IMR-90 (cell line): ENCODE measurements at regions not wholly inside any gene's neighbourhood (a gene's known extent, or its start where the extent isn't known, plus 50 kb on each side); places are given as distances from the start of the nearest gene placed in this dataset.

Source experiments
- ATAC-seq: fragments of 200-7000 bp; cut with Tn5 transposase; 2 replicates; pipeline ENCODE4 v1.9.1; 2020; ENCODE audit warnings: low read depth, mild to moderate bottlenecking, moderate library complexity
- BruUV-seq: library from RNA; stranded (reverse); fragments of 400-500 nt; replicated peaks from 2 replicates; lab custom pipeline; 2021; lab: Mats Ljungman, UMichigan
- CTCF ChIA-PET: fragments of 300-600 bp; formaldehyde crosslinking; extraction: SDS; loops from one replicate; lab custom pipeline; 2021; ENCODE audit warnings: antibody characterized with exemption; lab: Yijun Ruan, JAX
- POLR2A ChIA-PET: fragments of 300-600 bp; sonication (Branson Sonifier 250); formaldehyde crosslinking; loops from one replicate; lab custom pipeline; 2022; ENCODE audit warnings: antibody characterized with exemption; ENCODE audit not compliant: unreplicated experiment; lab: Charles Lee
- DNase-seq: peaks from one replicate; pipeline ENCODE4 v3.0.0; 2013
- H2AFZ ChIP-seq: replicated peaks from 2 replicates; pipeline ENCODE3; 2013; ENCODE audit warnings: low read length, mild to moderate bottlenecking; ENCODE audit not compliant: poor library complexity
- H2AK5ac ChIP-seq: 2 replicates; pipeline ENCODE4 v1.6.1; 2013; ENCODE audit warnings: low read depth, low read length, inconsistent platforms
- H2AK9ac ChIP-seq: replicated peaks from 2 replicates; pipeline ENCODE3; 2013; ENCODE audit warnings: mild to moderate bottlenecking, low read depth, low read length, moderate library complexity; ENCODE audit not compliant: poor library complexity
- H2BK120ac ChIP-seq: 2 replicates; pipeline ENCODE4 v1.6.1; 2013; ENCODE audit warnings: low read depth, low read length, inconsistent platforms
- H2BK15ac ChIP-seq: 3 replicates; pipeline ENCODE4 v1.6.1; 2013; ENCODE audit warnings: low read depth, low read length, inconsistent platforms
- H2BK20ac ChIP-seq: 2 replicates; pipeline ENCODE4 v1.6.1; 2013; ENCODE audit warnings: low read depth, mild to moderate bottlenecking, inconsistent platforms, low read length, moderate library complexity
- H2BK5ac ChIP-seq: 2 replicates; pipeline ENCODE4 v1.6.1; 2013; ENCODE audit warnings: mild to moderate bottlenecking, low read depth, low read length, inconsistent platforms; ENCODE audit not compliant: poor library complexity, severe bottlenecking
- H3K14ac ChIP-seq: replicated peaks from 2 replicates; pipeline ENCODE4 v1.6.1; 2013; ENCODE audit warnings: low read depth, low read length, inconsistent platforms
- H3K18ac ChIP-seq: 2 replicates; pipeline ENCODE4 v1.6.1; 2013; ENCODE audit warnings: low read depth, low read length, control low read depth
- H3K23ac ChIP-seq: 2 replicates; pipeline ENCODE4 v1.6.1; 2013; ENCODE audit warnings: low read depth, low read length, inconsistent platforms
- H3K27ac ChIP-seq: 2 replicates; pipeline ENCODE4 v1.5.1; 2013; ENCODE audit warnings: mild to moderate bottlenecking, control low read depth, low read length; ENCODE audit not compliant: insufficient read depth
- H3K27me3 ChIP-seq: 2 replicates; pipeline ENCODE4 v1.6.1; 2013; ENCODE audit warnings: low read length; ENCODE audit not compliant: control insufficient read depth, insufficient read depth
- H3K36me3 ChIP-seq: 2 replicates; pipeline ENCODE4 v1.6.1; 2013; ENCODE audit warnings: low read length, mixed read lengths; ENCODE audit not compliant: control insufficient read depth, insufficient read depth
- H3K4ac ChIP-seq: 2 replicates; pipeline ENCODE4 v1.6.1; 2013; ENCODE audit warnings: low read depth, low read length, inconsistent platforms
- H3K4me1 ChIP-seq: 2 replicates; pipeline ENCODE4 v1.6.1; 2013; ENCODE audit warnings: low read length, mixed read lengths; ENCODE audit not compliant: control insufficient read depth, insufficient read depth
- H3K4me2 ChIP-seq: 2 replicates; pipeline ENCODE4 v1.6.1; 2013; ENCODE audit warnings: low read depth, mild to moderate bottlenecking, control low read depth, low read length, moderate library complexity
- H3K4me3 ChIP-seq: 2 replicates; pipeline ENCODE4 v1.5.1; 2013; ENCODE audit warnings: low read depth, mild to moderate bottlenecking, control low read depth, low read length, moderate library complexity; ENCODE audit not compliant: insufficient read depth
- H3K56ac ChIP-seq: 2 replicates; pipeline ENCODE4 v1.6.1; 2013; ENCODE audit warnings: low read length, inconsistent platforms; ENCODE audit not compliant: insufficient read depth; ENCODE audit errors: extremely low read depth
- H3K79me1 ChIP-seq, 2 experiments: 2 replicates each; pipeline ENCODE4 v1.6.1; 2013; ENCODE audit warnings: low read length in 2 of 2, inconsistent platforms in 1 of 2, low read depth in 1 of 2
- H3K9ac ChIP-seq: 2 replicates; pipeline ENCODE4 v1.6.1; 2013; ENCODE audit warnings: low read depth, low read length, control low read depth
- H3K9me1 ChIP-seq: 2 replicates; pipeline ENCODE4 v1.6.1; 2013; ENCODE audit warnings: low read length, inconsistent platforms; ENCODE audit not compliant: insufficient read depth
- H3K9me3 ChIP-seq: 2 replicates; pipeline ENCODE4 v1.6.1; 2013; ENCODE audit warnings: low read length; ENCODE audit not compliant: control insufficient read depth, insufficient read depth
- H4K20me1 ChIP-seq: 2 replicates; pipeline ENCODE4 v1.6.1; 2013; ENCODE audit warnings: low read length, inconsistent platforms; ENCODE audit not compliant: insufficient read depth
- H4K5ac ChIP-seq: 2 replicates; pipeline ENCODE4 v1.6.1; 2013; ENCODE audit warnings: mild to moderate bottlenecking, low read depth, low read length, control low read depth
- H4K8ac ChIP-seq, 2 experiments: 2 replicates each; pipeline ENCODE4 v1.6.1; 2013; ENCODE audit warnings: low read depth in 2 of 2, low read length in 2 of 2, control low read depth in 1 of 2, inconsistent platforms in 1 of 2
- H4K91ac ChIP-seq: 2 replicates; pipeline ENCODE4 v1.6.1; 2013; ENCODE audit warnings: low read depth, low read length, inconsistent platforms; ENCODE audit not compliant: insufficient read depth
- BHLHE40 ChIP-seq: fragments of 150-350 bp; IDR thresholded peaks from 2 replicates; pipeline ENCODE4 v1.6.1; 2016; ENCODE audit warnings: mild to moderate bottlenecking, low read depth, low read length
- CEBPB ChIP-seq: IDR thresholded peaks from 2 replicates; pipeline ENCODE4 v1.6.1; 2012; ENCODE audit warnings: low read depth, low read length, improper control_type of control experiment
- CHD1 ChIP-seq: IDR thresholded peaks from 2 replicates; pipeline ENCODE4 v1.6.1; 2012; ENCODE audit warnings: low read depth, low read length, improper control_type of control experiment
- FOS ChIP-seq: fragments of 150-350 bp; IDR thresholded peaks from 2 replicates; pipeline ENCODE4 v1.6.1; 2016; ENCODE audit warnings: low read depth, low read length
- MAFK ChIP-seq: IDR thresholded peaks from 2 replicates; pipeline ENCODE4 v1.6.1; 2012; ENCODE audit warnings: low read depth, low read length, improper control_type of control experiment
- MAZ ChIP-seq: IDR thresholded peaks from 2 replicates; pipeline ENCODE4 v1.6.1; 2012; ENCODE audit warnings: low read depth, mild to moderate bottlenecking, low read length, improper control_type of control experiment, moderate library complexity, borderline replicate concordance
- MXI1 ChIP-seq: IDR thresholded peaks from 2 replicates; pipeline ENCODE4 v1.6.1; 2012; ENCODE audit warnings: low read depth, mild to moderate bottlenecking, low read length, moderate library complexity, borderline replicate concordance
- NFE2L2 ChIP-seq: fragments of 150-350 bp; IDR thresholded peaks from 2 replicates; pipeline ENCODE4 v1.6.1; 2016; ENCODE audit warnings: low read depth, mild to moderate bottlenecking, low read length
- RAD21 ChIP-seq: IDR thresholded peaks from 2 replicates; pipeline ENCODE4 v1.6.1; 2012; ENCODE audit warnings: low read length, improper control_type of control experiment
- RCOR1 ChIP-seq: IDR thresholded peaks from 2 replicates; pipeline ENCODE4 v1.6.1; 2012; ENCODE audit warnings: mild to moderate bottlenecking, low read length, improper control_type of control experiment; ENCODE audit not compliant: insufficient replicate concordance
- SMC3 ChIP-seq: fragments of 150-350 bp; IDR thresholded peaks from 2 replicates; pipeline ENCODE4 v1.6.1; 2016; ENCODE audit warnings: low read depth, mild to moderate bottlenecking, antibody characterized with exemption, low read length, moderate library complexity
- USF2 ChIP-seq: fragments of 150-350 bp; IDR thresholded peaks from 2 replicates; pipeline ENCODE4 v1.6.1; 2017; ENCODE audit warnings: mild to moderate bottlenecking, antibody characterized with exemption, low read length, low read depth
- WGBS, 2 experiments: methylation state at CpG; one replicate each; pipeline versions ENCODE4 v1.1.5 to v1.1.7; 2013; ENCODE audit warnings: missing lambda C conversion rate in 2 of 2; ENCODE audit not compliant: insufficient read length in 1 of 2; ENCODE audit errors: extremely low coverage in 2 of 2; 5-methylcytosine and 5-hydroxymethylcytosine counted together
- dilution Hi-C: fragments of 300-500 bp; cut with HindIII; formaldehyde crosslinking; loops from one replicate; pipeline ENCODE4 v1.14.3; 2018; ENCODE audit warnings: low sequenced_read_pairs; ENCODE audit not compliant: unreplicated experiment
- in situ Hi-C: fragments of 300-500 bp; cut with MboI; formaldehyde crosslinking; loops from 3 replicates; pipeline ENCODE4 v1.14.3; 2019; ENCODE audit warnings: low sequenced_read_pairs, inconsistent platforms, mixed read lengths
- intact Hi-C: fragments of 100-400 bp; cut with micrococcal nuclease; formaldehyde crosslinking; loops from 2 replicates; pipeline ENCODE4 v1.10.0; 2022
- TF ChIP-seq, protein P1 (sequence below): fragments of 150-350 bp; IDR thresholded peaks from 2 replicates; pipeline ENCODE4 v1.6.1; 2016; ENCODE audit warnings: low read depth, mild to moderate bottlenecking, low read length, moderate library complexity, borderline replicate concordance
- TF ChIP-seq, protein P2 (sequence below): conservative IDR thresholded peaks from 2 replicates; pipeline ENCODE4 v1.5.1; 2012; ENCODE audit warnings: mild to moderate bottlenecking, low read depth, low read length, improper control_type of control experiment

DNA sequence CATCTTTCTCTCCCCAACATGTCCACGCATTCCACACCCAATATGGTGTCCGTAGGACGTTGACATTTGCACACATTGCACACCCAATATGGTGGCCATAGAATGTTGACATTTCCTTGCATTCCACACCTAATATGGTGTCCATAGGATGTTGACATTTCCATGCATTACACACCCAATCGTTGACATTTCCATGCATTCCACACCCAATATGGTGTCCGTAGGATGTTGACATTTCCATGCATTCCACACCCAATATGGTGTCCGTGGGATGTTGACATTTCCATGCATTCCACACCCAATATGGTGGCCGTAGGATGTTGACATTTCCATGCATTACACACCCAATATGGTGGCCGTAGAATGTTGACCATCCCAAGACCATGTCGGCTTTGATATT, 88.4 kb upstream of the SHOX start:
- BruUV-seq = no TSS peak
- POLR2A ChIA-PET = no interaction called here
- Histone ChIP-seq H3K36me3 (no peaks in the 10 kb centered on the region), H4K8ac (no peak overlapping the region), H3K9me1 (no peaks in the 10 kb centered on the region), H4K91ac (no peak overlapping the region), H2AK5ac (no peak overlapping the region), H3K27me3 (no peaks in the 10 kb centered on the region), H3K4me2 (no peak overlapping the region), H4K20me1 (no peaks in the 10 kb centered on the region), H2BK5ac (no peak overlapping the region), H3K4me1 (no peaks in the 10 kb centered on the region), H3K4ac (no peak overlapping the region), H3K18ac (no peak overlapping the region), H3K79me1 (no peaks in the 10 kb centered on the region), H3K9me3 (peaks cover 28% of the 10 kb centered on the region), H2BK15ac (no peak overlapping the region), H2BK20ac (no peak overlapping the region), H3K56ac (no peak overlapping the region), H3K9ac (no peak overlapping the region), H3K27ac (no peak overlapping the region), H2BK120ac (no peak overlapping the region), H4K5ac (no peak overlapping the region), H3K14ac (no peak overlapping the region), H3K4me3 (no peak overlapping the region), H2AFZ (no peak overlapping the region), H3K23ac (no peak overlapping the region), H2AK9ac (no peak overlapping the region)
- 67% methylated on average over 1 of the region's 9 CpGs; no CpG with 5 or more reads in 1 of the 2 experiments for WGBS, 2 experiments
- in situ Hi-C loops (no loop called here), intact Hi-C loops (no loop called here), dilution Hi-C loops (no loop called here)
- CTCF ChIA-PET = no interaction called here
- DNase-seq (no peak), ATAC-seq (no peak)
- no peak for TF ChIP-seq CEBPB
- TF ChIP-seq RAD21 = no peak
- no peak for TF ChIP-seq SMC3
- TF ChIP-seq NFE2L2 = no peak
- TF ChIP-seq, protein P1, sequence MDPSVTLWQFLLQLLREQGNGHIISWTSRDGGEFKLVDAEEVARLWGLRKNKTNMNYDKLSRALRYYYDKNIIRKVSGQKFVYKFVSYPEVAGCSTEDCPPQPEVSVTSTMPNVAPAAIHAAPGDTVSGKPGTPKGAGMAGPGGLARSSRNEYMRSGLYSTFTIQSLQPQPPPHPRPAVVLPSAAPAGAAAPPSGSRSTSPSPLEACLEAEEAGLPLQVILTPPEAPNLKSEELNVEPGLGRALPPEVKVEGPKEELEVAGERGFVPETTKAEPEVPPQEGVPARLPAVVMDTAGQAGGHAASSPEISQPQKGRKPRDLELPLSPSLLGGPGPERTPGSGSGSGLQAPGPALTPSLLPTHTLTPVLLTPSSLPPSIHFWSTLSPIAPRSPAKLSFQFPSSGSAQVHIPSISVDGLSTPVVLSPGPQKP = no peak
- no peak for TF ChIP-seq MXI1
- no peak for TF ChIP-seq MAZ
- TF ChIP-seq BHLHE40 = no peak
- no peak for TF ChIP-seq USF2
- TF ChIP-seq FOS = no peak
- TF ChIP-seq CHD1 = no peak
- TF ChIP-seq, protein P2, sequence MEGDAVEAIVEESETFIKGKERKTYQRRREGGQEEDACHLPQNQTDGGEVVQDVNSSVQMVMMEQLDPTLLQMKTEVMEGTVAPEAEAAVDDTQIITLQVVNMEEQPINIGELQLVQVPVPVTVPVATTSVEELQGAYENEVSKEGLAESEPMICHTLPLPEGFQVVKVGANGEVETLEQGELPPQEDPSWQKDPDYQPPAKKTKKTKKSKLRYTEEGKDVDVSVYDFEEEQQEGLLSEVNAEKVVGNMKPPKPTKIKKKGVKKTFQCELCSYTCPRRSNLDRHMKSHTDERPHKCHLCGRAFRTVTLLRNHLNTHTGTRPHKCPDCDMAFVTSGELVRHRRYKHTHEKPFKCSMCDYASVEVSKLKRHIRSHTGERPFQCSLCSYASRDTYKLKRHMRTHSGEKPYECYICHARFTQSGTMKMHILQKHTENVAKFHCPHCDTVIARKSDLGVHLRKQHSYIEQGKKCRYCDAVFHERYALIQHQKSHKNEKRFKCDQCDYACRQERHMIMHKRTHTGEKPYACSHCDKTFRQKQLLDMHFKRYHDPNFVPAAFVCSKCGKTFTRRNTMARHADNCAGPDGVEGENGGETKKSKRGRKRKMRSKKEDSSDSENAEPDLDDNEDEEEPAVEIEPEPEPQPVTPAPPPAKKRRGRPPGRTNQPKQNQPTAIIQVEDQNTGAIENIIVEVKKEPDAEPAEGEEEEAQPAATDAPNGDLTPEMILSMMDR = no peak
- TF ChIP-seq MAFK = no peak
- TF ChIP-seq RCOR1 = no peak
